ENCODE measurements at regions not wholly inside any gene's neighbourhood (a gene's known extent, or its start where the extent isn't known, plus 50 kb on each side); places are given as distances from the start of the nearest gene placed in this dataset.
"Not testable (repeated sequence)": the region's sequence is repeated elsewhere in the genome, so short reads cannot be mapped to it uniquely, and the experiment has no call there.

DNA sequence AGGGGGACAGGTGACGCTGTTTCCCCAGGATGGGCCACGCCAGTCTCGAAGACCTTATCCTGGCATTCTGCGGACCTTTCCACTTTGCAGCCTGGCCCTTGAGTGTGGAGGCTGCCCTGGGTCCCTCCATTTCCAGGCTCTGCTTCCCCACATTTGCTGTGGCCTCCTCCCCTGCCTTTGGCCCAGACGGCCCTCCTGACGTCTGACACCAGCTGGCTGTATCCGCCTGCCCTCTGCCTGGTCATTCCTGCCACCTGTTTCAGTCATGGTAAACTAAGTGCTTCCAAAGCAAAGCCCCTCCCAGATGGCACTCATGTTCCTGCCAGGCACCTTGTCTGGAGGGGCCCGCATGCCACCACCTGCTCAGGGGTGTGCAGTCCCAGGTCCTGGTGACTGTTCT, 95.1 kb downstream of the ASB1 start:
- DNase-seq = no peak

GRCh38 chr2:238523158-238524110, 96.7 kb downstream of the ASB1 start:
- DNase-seq = no peak

GRCh38 chr2:238524426-238524983, 97.8 kb downstream of the ASB1 start:
- DNase-seq = no peak

DNA sequence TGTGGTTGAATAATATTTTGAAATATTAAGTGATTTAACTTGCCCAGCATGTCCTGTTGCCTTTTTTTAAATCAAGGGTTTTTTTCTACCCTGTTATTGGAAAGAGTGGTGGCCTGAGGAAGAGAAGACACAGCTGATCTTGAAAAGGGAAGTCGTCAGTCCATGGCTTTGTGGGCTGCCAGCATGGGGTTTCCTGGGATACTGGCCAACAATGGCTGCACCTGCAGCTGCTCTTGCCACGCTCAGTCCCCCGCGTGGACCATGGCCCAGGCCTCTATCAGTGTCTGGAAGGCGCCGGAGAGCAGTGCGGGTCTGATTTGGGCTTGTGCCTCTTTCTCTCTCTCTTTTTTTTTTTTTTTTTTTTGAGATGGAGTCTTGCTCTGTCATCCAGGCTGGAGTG, 99.3 kb downstream of the ASB1 start:
- DNase-seq = no peak

DNA sequence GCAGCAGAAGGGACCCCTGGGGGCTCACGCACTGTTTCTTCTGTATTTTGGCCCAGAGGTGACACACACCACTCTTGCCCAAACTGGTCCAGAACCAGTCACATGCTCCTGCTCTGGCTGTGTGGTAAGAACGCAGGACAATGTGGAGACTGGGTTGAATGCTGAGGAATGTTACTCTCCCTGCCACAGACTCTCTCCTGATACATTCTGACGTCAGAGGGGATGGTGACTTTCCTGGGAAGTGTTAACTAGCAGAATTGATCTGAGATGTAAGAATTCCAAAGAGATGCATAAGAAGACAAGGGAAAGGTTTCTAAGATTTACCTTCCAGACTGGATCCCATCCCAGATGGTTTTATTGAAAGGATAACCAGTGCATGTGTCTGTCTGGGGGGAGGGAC, 100.8 kb downstream of the ASB1 start:
- no peak for DNase-seq

DNA sequence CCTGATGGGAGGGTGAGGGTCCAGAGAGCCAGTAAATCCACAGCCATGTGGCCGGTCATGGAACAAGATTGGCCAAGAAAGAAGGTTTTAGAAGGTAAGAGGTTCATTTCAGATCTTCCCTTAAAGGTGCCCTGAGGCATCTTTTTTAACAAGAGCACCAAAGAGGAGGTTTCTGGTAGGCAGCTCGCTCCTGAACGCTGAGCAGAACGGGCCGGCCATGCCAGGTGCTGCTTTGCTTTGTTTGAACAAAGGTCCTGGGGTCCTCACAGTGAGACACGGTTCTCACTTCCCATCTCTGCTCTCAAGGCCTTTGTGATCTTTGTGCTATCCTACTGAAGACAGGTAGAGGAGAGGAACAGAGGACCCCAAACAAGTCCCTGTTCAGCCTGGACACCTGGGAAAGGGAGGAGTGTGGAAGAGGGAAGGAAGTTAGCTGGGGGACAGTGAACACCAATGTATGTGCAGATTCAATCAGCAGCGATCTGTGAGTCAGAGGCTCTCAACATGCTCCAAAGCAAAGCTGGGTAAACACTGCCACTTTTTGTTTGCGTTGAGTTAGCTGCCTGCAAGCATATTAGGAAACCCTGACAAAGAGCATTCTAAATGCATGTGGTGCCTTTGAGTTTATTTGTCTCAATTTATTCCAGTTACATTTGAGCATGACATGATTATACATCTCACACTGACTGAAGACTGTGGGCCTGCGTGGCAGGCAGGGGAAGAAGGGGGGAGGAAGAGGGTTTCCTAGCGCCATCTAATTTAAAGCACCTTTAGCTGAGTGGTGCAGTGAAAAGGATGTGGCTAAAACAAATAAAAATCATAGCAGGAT, 102.4 kb downstream of the ASB1 start:
- no peak for DNase-seq

DNA sequence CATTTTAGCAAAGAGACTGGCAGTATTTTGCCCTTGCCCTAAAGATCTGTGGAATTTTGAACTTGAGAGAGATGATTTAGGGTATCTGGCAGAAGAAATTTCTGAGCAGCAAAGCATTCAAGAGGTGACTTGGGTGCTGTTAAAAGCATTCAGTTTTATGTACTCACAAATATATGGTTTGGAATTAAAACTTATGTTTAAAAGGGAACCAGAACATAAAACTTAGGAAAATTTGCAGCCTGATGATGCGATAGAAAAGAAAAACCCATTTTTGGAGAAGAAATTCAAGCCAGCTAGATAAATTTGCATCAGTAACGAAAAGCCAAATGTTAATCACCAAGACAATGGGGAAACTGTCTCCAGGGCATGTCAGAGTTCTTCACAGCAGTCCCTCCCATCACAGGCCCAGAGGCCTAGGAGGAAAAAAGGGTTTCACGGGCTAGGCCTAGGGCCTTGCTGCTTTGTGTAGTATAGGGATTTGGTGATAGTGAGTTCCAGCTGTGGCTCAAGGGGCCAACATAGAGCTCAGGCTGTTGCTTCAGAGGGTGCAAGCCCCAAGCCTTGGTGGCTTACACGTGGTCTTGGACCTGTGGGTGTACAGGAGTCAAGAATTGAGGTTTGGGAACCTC, 104.4 kb downstream of the ASB1 start:
- not testable (repeated sequence) for DNase-seq

DNA sequence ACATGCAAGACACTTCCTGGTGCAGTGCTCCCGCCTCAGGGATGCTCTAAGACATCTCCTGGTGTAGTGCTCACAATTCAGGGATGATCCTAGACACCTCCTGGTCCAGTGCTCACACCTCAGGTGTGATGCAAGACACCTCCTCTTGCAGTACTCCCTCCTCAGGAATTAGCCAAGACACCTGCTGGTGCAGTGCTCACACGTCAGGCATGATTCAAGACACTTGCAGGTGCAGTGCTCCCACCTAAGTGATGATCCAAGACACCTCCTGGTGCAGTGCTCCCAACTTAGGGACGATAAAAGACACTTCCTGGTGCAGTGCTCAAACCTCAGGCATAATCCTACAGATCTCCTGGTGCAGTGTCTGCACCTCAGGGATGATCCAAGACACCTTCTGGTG, 117.0 kb downstream of the ASB1 start:
- DNase-seq = not testable (repeated sequence)

- DNase-seq = no peak
These were observed 122.3 kb downstream of the ASB1 start for GRCh38 chr2:238548902-238549462.

GRCh38 chr2:238549866-238550265, 123.1 kb downstream of the ASB1 start:
- no peak for DNase-seq

- no peak for DNase-seq
These were observed 124.4 kb downstream of the ASB1 start for GRCh38 chr2:238551091-238551490.

DNA sequence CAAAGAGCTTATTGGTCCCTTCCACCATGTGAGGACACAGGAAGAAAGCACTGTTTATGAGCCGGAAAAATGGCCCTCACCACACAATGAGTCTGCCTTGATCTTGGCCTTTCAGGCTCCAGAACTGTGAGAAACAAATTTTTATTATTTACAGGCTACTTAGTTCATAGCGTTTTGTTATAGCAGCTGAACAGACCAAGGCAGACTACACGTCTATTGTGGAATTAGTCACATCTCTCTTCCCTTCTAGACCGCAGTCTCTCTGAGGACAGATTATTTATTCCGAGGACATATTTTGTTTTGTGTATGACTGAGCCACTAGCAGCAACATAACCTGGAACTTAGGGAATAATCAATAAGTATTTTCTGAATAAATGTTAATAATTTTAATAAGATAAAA, 125.5 kb downstream of the ASB1 start:
- no peak for DNase-seq

DNA sequence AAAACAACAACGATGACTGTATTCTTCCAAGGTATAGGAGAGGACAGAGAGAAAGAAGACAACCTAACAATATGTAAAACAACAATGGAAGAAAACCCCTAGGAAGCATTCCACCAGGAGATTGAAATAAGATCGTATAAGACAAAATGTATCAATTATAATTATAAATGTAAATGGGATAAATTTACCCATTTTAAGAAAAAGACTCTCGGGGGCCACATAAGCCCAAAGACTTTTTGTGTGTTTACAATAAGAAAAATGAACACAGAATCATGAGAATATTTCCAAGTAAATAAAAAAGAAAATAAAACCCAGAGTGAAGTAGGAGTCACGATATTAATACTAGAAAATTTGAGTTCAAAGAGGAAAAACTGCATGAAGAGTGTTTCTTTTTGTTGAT, 126.4 kb downstream of the ASB1 start:
- no peak for DNase-seq

GRCh38 chr2:238554468-238555315, 128.0 kb downstream of the ASB1 start:
- no peak for DNase-seq

GRCh38 chr2:238555786-238556542, 129.2 kb downstream of the ASB1 start:
- DNase-seq = no peak

- no peak for DNase-seq
These were observed 130.7 kb downstream of the ASB1 start for GRCh38 chr2:238557431-238557830.

GRCh38 chr2:238557936-238558335, 131.2 kb downstream of the ASB1 start:
- DNase-seq = no peak

DNA sequence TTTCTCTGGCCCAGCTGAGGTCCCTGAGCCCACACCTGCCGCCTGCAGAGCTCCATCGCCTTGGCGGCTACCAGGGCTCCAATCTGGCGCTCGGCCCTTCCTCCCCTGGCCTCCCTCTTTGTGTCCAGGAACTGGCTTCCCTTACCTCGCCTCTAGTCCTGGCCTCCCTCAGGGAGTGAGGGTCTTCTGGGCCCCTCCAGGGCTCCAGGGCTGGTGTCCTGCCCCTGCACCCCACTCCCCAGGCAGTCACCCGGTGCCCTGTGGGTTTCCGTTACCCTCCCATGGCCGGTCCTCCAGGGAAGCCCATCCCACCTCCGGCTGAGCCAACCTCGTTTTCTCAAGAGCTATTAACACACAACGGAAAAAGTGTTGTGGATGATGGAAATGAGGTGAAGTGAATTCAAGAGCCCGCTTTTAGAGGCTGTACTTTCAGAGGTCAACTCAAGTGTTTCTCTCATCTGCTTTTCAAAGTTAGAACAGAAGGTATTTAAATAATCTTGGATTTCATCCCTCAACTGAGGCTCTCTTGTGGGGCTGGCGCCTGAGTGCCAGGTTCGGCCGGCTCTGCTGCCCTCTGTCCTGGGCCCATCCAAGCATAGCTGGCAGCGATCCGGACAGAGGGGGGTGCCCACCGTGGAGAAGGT, 131.9 kb downstream of the ASB1 start:
- no peak for DNase-seq

DNA sequence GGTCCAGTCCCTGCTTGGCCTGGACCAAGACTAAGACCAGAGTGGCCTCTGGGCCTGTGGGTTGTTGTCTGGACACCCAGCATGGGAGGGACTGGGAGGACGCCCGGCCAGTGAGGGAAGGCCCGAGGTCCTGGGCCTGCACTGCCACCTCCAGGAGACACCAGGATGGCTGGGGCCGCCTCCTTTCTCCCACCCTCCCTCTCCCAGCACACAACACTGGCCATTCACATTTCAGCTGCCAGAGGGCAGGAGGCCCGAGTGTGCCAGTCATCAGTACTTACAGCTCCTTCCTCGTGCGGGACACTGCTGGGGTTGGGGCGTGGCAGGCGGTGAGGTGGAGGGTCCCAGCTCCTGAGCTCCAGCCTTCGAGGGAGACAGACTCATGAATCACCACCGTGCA, 133.5 kb downstream of the ASB1 start:
- DNase-seq = no peak

DNA sequence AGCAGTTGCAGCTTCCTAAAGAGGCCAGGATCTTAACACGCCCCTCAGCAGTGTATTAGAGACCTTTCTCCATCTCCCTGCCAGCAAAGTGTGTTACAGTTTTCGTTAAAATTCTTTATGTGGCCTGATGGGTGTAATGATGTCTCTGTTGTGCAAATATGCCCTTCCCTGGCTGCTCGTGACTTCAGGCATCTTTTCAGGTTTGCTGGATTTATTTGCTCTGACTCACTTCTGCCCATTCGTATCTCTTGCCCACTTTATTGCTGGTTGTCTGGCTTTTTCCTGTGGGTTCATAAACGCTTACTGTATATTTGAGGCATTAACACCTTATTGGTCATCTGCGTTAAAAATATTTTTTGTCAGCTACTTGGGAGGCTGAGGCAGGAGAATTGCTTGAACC, 134.5 kb downstream of the ASB1 start:
- DNase-seq = no peak

GRCh38 chr2:238562446-238562845, 135.7 kb downstream of the ASB1 start:
- DNase-seq = no peak
